Endothelial cell of umbilical vein (primary cell): ENCODE measurements at regions not wholly inside any gene's neighbourhood (a gene's known extent, or its start where the extent isn't known, plus 50 kb on each side); places are given as distances from the start of the nearest gene placed in this dataset.

Source experiments
- BruUV-seq: library from RNA; stranded (reverse); fragments of 400-500 nt; replicated peaks from 2 replicates; lab custom pipeline; 2021; lab: Mats Ljungman, UMichigan
- CTCF ChIA-PET: fragments of 300-600, 350-600 bp; sonication (Branson Sonifier 250); formaldehyde crosslinking; loops from one replicate; lab custom pipeline; 2021; ENCODE audit warnings: antibody characterized with exemption, inconsistent platforms; lab: Charles Lee
- POLR2A ChIA-PET: fragments of 300-600, 350-600 bp; sonication (Branson Sonifier 250); formaldehyde crosslinking; loops from one replicate; lab custom pipeline; 2021; ENCODE audit warnings: antibody characterized with exemption, inconsistent platforms; lab: Charles Lee
- DNase-seq: peaks from one replicate; pipeline ENCODE4 v3.0.0-alpha.2; 2011; ENCODE audit warnings: low read depth, low spot score
- FAIRE-seq: peaks from 2 replicates; lab custom pipeline; 2011; peaks lifted over from hg19 to GRCh38; lab: Jason Lieb, UNC
- H2AFZ ChIP-seq: 2 replicates; pipeline ENCODE4 v1.6.0; 2012; ENCODE audit warnings: low read depth, low read length, control low read depth, inconsistent platforms
- H3K27ac ChIP-seq: 2 replicates; pipeline ENCODE4 v1.5.1; 2011; ENCODE audit warnings: low read depth, mild to moderate bottlenecking, control low read depth, low read length, moderate library complexity; ENCODE audit not compliant: insufficient read depth
- H3K27me3 ChIP-seq, 2 experiments: 2 replicates each; pipeline versions ENCODE4 v1.6.0 to v1.6.1; 2011; ENCODE audit warnings: low read length in 2 of 2, mixed read lengths in 1 of 2; ENCODE audit not compliant: control insufficient read depth in 2 of 2, insufficient read depth in 2 of 2
- H3K36me3 ChIP-seq, 2 experiments: 2 replicates in 1 of 2; 3 replicates in 1 of 2; pipeline ENCODE4 v1.5.1; 2011; ENCODE audit warnings: low read length in 2 of 2, mild to moderate bottlenecking in 1 of 2, moderate library complexity in 1 of 2; ENCODE audit not compliant: control insufficient read depth in 2 of 2, insufficient read depth in 2 of 2; ENCODE audit errors: extremely low read depth in 1 of 2
- H3K4me1 ChIP-seq: 3 replicates; pipeline ENCODE4 v1.5.1; 2011; ENCODE audit warnings: mild to moderate bottlenecking, low read length; ENCODE audit not compliant: control insufficient read depth, insufficient read depth; ENCODE audit errors: extremely low read depth
- H3K4me2 ChIP-seq: 2 replicates; pipeline ENCODE4 v1.6.1; 2011; ENCODE audit warnings: low read length, control low read depth, mixed read lengths; ENCODE audit not compliant: insufficient read depth
- H3K4me3 ChIP-seq, 3 experiments: fragments of 200-600 bp in 1 of 3; sonication (generic), shearing (Covaris generic) in 1 of 3; replicated peaks in 1 of 3; 2 replicates each; pipeline ENCODE4 v1.5.1; 2011 to 2016; ENCODE audit warnings: control low read depth in 3 of 3, low read length in 3 of 3, mild to moderate bottlenecking in 2 of 3, inconsistent platforms in 1 of 3, low read depth in 1 of 3, moderate library complexity in 1 of 3; ENCODE audit not compliant: insufficient read depth in 1 of 3
- H3K79me2 ChIP-seq: 2 replicates; pipeline ENCODE4 v1.6.0; 2012; ENCODE audit warnings: low read length, inconsistent platforms; ENCODE audit not compliant: control insufficient read depth, insufficient read depth
- H3K9ac ChIP-seq: replicated peaks from 2 replicates; pipeline ENCODE3; 2011; ENCODE audit warnings: low read length, control low read depth; ENCODE audit not compliant: insufficient read depth; ENCODE audit errors: extremely low read depth
- H3K9me1 ChIP-seq: replicated peaks from 3 replicates; pipeline ENCODE4 v1.6.0; 2011; ENCODE audit warnings: mild to moderate bottlenecking, low read length; ENCODE audit not compliant: control insufficient read depth, insufficient read depth; ENCODE audit errors: extremely low read depth
- H3K9me3 ChIP-seq: replicated peaks from 2 replicates; pipeline ENCODE4 v1.5.1; 2012; ENCODE audit warnings: low read length, inconsistent platforms; ENCODE audit not compliant: control insufficient read depth, insufficient read depth
- H4K20me1 ChIP-seq: replicated peaks from 2 replicates; pipeline ENCODE3; 2011; ENCODE audit warnings: mild to moderate bottlenecking, low read length; ENCODE audit not compliant: control insufficient read depth, insufficient read depth; ENCODE audit errors: extremely low read depth
- EZH2 ChIP-seq: IDR thresholded peaks from 2 replicates; pipeline ENCODE4 v1.6.1; 2012; ENCODE audit warnings: borderline replicate concordance, low read depth, mild to moderate bottlenecking, moderate library complexity, low read length, inconsistent platforms; ENCODE audit not compliant: severe bottlenecking
- FOS ChIP-seq: IDR thresholded peaks from 2 replicates; pipeline ENCODE4 v1.6.1; 2011; ENCODE audit warnings: mild to moderate bottlenecking, low read length, moderate library complexity, borderline replicate concordance; ENCODE audit not compliant: insufficient read depth
- GATA2 ChIP-seq: IDR thresholded peaks from 2 replicates; pipeline ENCODE4 v1.7.0; 2011; ENCODE audit warnings: low read depth, mild to moderate bottlenecking, moderate library complexity, mixed read lengths, low read length; ENCODE audit not compliant: insufficient read length, insufficient read depth
- JUN ChIP-seq: IDR thresholded peaks from 2 replicates; pipeline ENCODE4 v1.6.1; 2011; ENCODE audit warnings: borderline replicate concordance, low read depth; ENCODE audit not compliant: insufficient read length, insufficient read depth
- MYC ChIP-seq: IDR thresholded peaks from one replicate; pipeline ENCODE4 v1.6.1; 2011; ENCODE audit warnings: mild to moderate bottlenecking, low read depth, low read length
- POLR2A ChIP-seq: IDR thresholded peaks from 2 replicates; pipeline ENCODE4 v1.6.1; 2012; ENCODE audit warnings: low read depth, mild to moderate bottlenecking, control low read depth, low read length
- POLR2AphosphoS5 ChIP-seq: IDR thresholded peaks from 2 replicates; pipeline ENCODE4 v1.6.1; 2012; ENCODE audit warnings: low read depth, mild to moderate bottlenecking, control low read depth, low read length, moderate library complexity; ENCODE audit not compliant: insufficient read depth
- dilution Hi-C: fragments of 300-500 bp; cut with MboI; formaldehyde crosslinking; loops from one replicate; pipeline ENCODE4 v1.15.0; 2019; ENCODE audit warnings: low sequenced_read_pairs; ENCODE audit not compliant: extremely low pct_ligation_motif_present
- intact Hi-C: fragments of 100-400 bp; cut with micrococcal nuclease; formaldehyde crosslinking; loops from one replicate; pipeline ENCODE4 v1.10.0; 2022
- TF ChIP-seq, protein P1 (sequence below): IDR thresholded peaks from 2 replicates; pipeline ENCODE4 v1.6.1; 2011; ENCODE audit not compliant: insufficient read depth, insufficient read length
- TF ChIP-seq, protein P2 (sequence below), 2 donors: IDR thresholded peaks; 1 replicate in 1 of 2; 2 replicates in 1 of 2; pipeline ENCODE4 v1.5.1; 2011; ENCODE audit warnings: low read length in 2 of 2, mild to moderate bottlenecking in 2 of 2, moderate library complexity in 2 of 2, control low read depth in 1 of 2, inconsistent platforms in 1 of 2, low read depth in 1 of 2; ENCODE audit not compliant: insufficient read depth in 1 of 2; ENCODE audit errors: extremely low read depth in 1 of 2

- Histone ChIP-seq H3K27me3 (no peaks in the 10 kb centered on the region), H3K36me3 (no peaks in the 10 kb centered on the region), H3K79me2 (no peaks in the 10 kb centered on the region), H3K9ac (no peak overlapping the region), H3K9me1 (no peaks in the 10 kb centered on the region), H3K27ac (no peak overlapping the region), H3K9me3 (no peaks in the 10 kb centered on the region), H4K20me1 (no peaks in the 10 kb centered on the region), H3K4me2 (no peak overlapping the region), H3K4me3 (no peak overlapping the region), H2AFZ (no peak overlapping the region), H3K4me1 (no peaks in the 10 kb centered on the region)
- intact Hi-C loops = no loop called here
- ChIA-PET CTCF (interaction anchor here (1.2 kb wide), 1 partner anchor 25 kb away, joined by 3 read pairs; no protein-coding TSS in a partner anchor), POLR2A (no interaction called here)
- BruUV-seq = no TSS peak
- dilution Hi-C loops = no loop called here
- TF ChIP-seq POLR2A (no peak), POLR2AphosphoS5 (no peak), FOS (no peak), EZH2 (no peak), MYC (no peak), JUN (no peak), GATA2 (no peak)
- TF ChIP-seq, protein P1, sequence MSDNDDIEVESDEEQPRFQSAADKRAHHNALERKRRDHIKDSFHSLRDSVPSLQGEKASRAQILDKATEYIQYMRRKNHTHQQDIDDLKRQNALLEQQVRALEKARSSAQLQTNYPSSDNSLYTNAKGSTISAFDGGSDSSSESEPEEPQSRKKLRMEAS = no peak
- TF ChIP-seq, protein P2, sequence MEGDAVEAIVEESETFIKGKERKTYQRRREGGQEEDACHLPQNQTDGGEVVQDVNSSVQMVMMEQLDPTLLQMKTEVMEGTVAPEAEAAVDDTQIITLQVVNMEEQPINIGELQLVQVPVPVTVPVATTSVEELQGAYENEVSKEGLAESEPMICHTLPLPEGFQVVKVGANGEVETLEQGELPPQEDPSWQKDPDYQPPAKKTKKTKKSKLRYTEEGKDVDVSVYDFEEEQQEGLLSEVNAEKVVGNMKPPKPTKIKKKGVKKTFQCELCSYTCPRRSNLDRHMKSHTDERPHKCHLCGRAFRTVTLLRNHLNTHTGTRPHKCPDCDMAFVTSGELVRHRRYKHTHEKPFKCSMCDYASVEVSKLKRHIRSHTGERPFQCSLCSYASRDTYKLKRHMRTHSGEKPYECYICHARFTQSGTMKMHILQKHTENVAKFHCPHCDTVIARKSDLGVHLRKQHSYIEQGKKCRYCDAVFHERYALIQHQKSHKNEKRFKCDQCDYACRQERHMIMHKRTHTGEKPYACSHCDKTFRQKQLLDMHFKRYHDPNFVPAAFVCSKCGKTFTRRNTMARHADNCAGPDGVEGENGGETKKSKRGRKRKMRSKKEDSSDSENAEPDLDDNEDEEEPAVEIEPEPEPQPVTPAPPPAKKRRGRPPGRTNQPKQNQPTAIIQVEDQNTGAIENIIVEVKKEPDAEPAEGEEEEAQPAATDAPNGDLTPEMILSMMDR (IDR thresholded peaks at IDR 0.05; ENCODE audit: extremely low read depth in 1 of 2, insufficient read depth in 1 of 2, low read depth in 1 of 2, low read length in 2 of 2) = no peak
- no peak for DNase-seq
- no peak for FAIRE-seq
Measured at GRCh38 chr5:144918371-144918770, 747.7 kb downstream of the KCTD16 start.
